GM19395 (cell line): ENCODE measurements at regions not wholly inside any gene's neighbourhood (a gene's known extent, or its start where the extent isn't known, plus 50 kb on each side); places are given as distances from the start of the nearest gene placed in this dataset.
"Not testable (repeated sequence)": the region's sequence is repeated elsewhere in the genome, so short reads cannot be mapped to it uniquely, and the experiment has no call there.

Experiments used
- ATAC-seq: cut with Tn5 transposase; IDR thresholded peaks from one replicate; pipeline ENCODE4 v1.9.1; 2021; ENCODE audit warnings: mild to moderate bottlenecking, moderate library complexity; ENCODE audit not compliant: unreplicated experiment

DNA sequence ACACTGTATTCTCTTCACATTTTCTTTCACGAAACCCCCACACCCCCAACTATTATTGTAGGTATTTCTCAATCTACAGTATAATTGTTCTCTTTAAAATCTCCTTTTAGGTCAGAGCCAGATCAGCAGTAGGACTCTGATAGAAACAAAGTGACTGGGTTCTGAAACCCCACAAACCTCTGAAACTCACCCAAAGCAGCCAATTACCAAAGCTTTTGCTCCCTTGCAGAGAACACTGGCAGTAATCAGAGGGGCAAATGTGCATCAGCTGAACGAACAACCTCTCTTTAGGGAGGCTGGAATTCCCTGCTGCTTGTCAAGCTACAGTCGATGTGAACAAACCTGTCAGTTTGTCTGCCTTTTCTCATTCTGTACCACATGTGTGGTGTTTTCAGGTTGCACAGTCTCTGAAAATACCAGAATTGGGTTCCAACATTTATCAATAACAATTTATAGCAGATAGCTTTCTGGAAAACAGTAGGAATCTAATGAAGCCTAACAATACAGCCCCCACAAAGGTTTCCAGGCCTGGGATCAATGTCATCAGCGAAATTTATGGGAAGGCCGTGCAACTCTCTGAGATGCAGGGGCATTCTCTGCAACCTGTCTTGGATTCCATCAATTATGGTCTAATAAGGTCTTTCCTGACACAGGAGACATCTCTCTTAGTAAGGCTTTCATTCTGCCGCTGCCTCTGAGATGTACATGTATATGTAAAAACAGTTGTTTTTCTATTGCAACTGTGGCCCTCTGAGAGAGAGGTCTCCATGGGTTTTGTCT lies 395.9 kb downstream of the GPAT3 start:
- peak; percentile 70 for ATAC-seq

DNA sequence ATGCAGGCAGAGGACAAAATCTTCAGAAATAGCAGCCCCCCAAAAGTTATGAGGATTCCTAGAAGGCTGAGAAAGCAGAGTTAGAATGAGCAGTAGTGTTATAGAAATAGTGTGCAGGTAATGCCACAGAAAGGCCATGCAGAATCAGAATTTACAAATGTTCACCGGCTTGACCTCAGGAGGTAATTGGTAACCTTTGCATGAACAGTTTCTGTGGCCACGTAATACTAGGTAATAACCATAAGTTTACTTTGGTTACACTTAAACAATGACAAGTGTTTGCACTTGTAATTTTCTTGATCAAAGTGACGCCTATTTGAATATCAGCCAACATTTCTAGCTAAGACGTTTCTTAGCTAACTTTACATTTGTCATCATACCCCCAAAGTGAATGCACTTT lies 393.6 kb downstream of the GPAT3 start:
- no peak for ATAC-seq

DNA sequence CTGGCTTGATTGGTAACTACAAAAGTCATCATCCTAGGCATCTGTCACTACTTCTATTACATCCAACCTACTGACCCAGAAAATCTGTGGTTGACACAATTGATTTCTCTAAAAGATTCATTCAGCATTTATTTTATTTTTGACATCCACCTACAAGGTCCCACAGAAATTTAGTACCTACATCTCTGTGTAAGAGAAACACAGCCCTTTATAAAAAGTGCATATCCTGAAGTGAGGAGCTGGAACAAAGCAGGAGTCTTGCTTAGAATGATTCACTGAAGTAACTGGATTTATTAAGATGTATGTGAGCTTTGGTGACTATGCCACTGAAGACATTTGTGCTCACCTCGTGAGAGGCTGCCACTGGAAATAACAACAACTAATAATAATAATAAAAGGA lies 391.0 kb downstream of the GPAT3 start:
- no peak for ATAC-seq

DNA sequence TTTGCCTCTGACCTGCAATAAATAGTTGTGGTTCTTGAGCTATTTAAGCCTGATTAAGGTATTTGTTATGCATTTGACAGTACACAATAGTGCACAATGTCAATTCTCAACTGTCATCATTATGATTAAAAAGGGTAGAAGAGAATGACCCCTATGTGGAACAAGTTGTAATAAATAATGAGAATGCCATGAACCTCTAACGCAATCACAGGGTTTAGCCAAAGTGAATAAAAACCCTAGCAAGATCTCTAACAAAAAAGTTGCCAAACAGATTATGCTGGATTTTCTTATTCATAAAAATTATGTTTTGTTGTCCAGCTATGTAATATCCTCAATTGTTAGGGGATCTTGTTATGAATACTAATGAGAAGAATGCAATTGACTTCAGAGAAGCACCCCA lies 387.4 kb downstream of the GPAT3 start:
- no peak for ATAC-seq

DNA sequence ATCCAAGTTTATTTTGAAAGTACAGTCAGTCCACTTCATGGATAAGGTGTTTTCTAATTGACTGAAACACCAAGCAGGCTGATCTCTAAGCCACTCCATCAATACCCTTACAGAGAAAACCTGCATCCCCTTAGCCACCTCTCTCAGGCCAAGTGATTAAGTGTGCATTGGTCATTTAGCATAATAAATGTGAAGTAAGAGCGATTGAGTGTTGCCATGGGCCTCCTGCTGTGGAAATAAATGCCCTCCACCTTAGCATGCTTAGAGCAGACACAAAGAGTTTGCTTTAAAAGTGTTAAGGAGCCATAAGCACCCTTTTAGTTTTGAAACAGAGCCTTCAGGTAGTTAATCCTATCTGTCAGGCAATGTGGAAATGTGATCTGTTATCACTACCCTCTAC lies 386.5 kb downstream of the GPAT3 start:
- no peak for ATAC-seq

DNA sequence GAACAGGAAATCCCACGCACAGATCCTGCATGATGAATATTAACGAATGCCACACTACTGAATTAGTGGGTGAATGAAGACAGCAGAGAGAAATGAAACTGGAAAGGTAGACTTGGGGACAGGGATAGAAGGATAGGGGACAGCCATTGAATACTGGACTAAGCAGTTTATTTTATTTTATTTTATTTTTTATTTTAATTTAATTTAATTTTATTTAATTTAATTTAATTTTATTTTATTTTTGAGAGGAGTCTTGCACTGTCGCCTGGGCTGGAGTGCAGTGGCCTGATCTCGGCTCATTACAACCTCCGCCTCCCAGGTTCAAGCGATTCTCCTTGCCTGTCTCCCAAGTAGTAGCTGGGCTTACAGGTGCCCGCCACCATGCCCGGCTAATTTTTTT lies 385.2 kb downstream of the GPAT3 start:
- ATAC-seq: no peak

DNA sequence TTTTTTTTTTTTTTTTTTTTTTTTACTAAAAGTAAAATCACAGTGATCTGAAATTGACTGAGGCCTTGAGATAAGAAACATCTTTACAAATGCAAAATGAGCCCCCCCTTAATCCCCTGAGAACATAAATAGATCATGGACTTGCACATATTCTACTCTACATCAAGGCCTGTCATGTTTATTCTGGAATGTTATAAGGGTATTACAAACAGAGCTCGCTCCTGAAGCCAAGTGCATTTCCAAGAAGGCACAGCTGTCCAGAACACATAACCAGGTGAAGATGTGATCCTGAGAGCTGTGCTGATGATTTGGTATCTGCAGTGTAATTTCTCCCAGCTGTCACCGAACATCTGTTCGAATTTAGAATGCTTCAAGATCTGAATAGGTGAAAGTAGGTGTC lies 384.5 kb downstream of the GPAT3 start:
- ATAC-seq: no peak

DNA sequence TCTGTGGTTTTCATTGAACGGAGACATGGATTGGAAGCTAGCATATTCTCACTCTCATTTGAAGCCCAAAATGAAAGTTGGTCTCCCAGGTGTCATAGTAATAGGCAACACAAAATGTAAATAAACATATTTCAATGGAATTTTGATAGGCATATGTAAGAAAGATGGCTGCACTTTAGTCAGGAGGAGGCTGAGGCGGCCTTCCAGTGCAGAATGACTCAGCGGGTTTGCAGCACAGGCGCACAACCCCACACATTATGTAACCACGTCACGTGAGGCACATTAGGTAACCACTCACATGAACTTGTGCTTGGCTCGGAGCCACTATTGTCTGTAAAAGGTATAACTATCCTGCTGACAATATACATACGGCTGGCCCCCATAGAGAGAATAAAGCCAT lies 381.7 kb downstream of the GPAT3 start:
- ATAC-seq: no peak

DNA sequence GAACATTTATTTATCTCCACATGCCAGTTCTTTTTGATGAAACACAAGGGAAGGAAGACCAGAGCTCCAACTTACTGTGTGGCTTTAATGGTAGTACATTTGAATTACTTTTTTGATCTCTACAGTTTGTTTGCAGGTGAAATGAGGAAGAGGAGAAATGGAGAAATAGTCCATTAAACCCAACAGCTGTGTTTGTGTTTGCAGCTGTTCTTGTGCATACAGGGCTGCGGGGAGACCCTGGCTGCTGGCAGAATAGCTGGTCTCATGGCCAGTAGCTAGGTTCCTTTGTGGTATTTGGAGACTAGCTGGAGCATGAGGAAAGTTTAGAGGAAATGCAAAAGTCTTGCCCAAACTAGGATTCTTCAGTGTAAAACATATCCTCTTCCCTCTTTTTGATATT lies 374.8 kb downstream of the GPAT3 start:
- ATAC-seq: no peak

DNA sequence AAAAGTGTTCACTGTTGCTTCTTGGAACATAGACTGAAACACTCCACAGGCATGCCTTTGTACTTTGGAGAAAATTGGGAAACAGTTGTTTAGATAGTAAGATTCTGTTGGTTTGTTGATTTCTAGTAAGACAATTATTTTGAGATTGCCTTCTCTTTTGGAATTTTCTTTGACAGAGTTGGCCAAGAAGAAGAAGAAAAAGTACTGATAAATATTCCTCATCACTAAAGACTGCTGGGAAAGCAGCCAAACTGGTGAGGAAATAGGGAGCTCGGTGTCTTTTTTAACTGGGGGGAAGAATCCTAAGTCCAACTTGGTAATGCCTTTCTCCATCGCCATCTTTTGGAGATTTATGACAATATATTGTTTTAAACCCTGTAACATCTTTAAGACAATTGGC lies 370.7 kb downstream of the GPAT3 start:
- no peak for ATAC-seq

DNA sequence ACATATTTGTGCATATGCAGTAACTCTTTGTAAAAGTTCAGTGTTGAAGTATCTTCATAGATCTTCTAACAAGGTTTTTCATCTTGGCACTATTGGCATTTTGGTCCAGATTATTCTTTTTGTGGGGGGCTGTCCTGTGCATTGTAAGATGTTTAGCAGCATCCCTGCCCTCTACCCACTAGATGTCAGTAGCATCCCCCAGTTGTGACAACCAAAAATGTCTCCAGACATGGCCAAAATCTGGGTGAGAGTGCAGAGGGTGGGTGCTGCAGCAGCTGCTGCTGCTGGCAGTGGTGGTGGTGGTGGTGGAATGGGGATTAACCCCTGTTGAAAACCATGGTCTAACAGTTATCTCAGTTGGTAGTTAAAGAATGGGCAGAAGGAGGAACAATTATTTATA lies 370.0 kb downstream of the GPAT3 start:
- ATAC-seq: no peak

DNA sequence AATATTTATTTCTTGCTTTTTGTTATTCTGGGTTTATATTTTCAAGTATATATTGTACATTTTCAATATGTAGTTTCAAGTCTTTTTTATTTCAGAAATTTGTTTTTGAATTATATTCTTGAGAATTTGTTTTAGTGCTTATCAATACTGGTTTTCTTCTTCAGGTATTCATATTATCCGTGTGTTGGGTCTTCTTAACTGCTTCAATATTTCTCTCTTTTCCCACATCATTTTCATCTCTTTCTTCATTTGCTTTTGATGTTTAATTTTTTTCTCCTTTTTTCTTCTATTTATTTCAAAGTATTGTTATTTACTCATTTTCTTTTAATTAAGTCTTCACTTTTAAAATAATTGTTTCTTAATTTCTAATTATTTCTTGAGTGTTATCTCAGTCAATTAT lies 367.8 kb downstream of the GPAT3 start:
- not testable (repeated sequence) for ATAC-seq

DNA sequence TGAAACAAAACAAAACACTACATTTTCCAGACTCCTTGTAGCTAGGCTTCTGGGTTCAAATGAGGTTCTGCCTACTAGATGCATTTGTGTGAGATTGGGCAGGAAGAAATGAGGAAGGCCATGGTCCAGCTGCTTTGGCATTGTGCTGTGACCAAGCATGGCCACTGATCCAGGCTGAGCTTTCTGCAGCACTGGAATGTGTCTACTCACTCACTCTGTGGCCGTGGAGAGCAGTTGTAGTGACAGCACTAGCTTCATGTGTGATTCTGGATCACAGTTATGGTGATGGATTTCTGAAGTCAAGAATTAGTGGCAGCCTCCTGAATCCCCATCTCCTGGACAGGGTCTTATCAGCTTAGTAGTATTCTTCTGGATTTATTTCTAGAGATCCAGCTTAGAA lies 358.9 kb downstream of the GPAT3 start:
- ATAC-seq: no peak

DNA sequence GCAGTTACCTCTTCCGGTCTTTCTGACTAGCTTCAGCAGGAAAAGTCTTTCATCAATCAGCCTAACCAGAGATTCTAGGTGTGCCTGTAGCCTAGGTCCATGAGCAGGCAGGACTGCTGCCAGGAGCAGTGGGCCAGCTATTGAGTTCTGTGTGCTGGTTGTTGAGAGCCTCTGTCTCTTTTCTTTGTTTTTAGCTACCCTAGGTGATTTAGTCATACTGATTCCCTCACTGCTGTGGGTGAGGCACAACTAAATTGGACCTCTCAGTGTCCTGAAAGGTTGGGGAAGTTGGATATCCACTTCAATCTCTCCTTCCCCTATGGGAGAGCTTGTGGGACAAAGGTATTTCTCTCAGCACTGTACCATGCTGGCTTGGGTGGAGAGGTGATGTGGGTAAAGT lies 354.9 kb downstream of the GPAT3 start:
- no peak for ATAC-seq

DNA sequence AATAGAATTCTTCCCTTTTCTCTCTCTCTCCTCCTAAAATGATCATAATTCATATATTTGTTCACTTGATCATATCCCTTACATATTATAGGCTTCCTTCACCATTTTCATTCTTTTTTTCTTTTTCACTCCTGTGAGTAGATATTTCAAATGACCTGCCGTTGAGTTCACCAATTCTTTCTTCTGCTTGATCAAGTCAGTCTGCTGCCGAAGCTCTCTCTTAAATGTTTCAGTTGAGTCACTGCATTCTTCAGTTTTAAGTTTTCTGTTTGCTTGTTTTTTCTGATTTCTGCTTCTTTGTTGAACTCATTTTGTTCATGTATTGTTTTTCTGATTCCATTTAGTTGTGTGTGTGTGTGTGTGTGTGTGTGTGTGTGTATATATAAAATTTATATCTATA lies 354.3 kb downstream of the GPAT3 start:
- no peak for ATAC-seq

DNA sequence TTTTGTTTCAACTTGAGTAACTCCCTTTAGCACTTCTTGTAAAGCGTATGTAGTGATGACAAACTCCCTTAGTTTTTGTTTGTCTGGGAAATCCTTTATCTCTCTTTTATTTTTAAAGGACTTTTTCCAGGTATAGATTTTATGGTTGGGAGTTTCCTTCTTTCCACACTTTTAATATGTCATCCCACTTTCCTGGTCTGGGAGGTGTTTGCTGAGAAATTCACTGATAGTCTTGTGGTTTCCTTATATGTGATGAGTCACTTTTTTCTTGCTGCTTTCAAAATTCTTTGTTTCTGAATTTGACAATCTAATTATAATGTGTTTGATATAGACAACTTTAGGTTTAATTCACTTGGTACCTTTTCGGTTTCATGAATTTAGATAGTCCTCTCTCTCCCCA lies 353.9 kb downstream of the GPAT3 start:
- no peak for ATAC-seq

DNA sequence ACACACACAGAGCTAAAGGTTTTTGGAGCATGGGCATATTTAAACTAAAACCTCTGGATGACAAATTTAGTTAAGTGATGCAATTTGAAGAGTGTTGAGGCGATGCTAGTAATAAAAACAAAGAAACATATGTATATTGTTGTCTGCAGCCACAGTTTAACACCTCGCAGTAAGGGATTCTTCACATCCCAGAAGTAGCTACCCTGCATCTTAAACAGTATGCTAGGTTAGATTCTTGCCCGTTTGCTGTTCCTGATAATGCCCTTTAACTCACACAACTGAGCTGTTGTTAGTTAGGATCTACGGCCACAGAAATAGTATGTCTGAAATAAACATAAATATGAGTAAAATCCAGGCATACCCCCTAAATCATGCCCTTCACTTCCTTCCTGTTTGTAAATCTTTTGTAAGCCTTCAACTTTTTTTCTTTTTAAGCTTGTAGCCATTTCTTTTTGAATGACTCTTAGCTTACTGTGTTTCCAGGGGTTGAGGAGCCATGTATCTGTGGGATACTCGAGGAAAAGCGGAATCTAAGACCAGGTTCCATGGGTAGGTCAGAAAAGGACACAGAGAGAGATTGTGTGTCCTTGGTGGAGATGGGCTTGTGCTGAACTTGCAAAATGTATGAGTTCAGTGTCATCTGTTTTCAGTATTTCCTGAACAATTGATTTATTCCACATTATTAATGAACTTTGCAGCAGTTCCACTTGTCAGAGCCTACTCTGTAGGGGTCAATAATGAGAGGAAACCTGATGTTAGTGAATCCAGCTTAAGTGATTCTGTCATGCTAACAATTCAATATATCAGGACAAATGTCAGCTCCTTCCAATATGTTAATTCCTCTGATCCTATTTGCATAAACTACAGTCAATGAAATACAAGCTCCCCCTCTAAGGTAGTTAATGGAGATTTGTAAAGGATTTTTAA lies 349.6 kb downstream of the GPAT3 start:
- ATAC-seq: no peak

DNA sequence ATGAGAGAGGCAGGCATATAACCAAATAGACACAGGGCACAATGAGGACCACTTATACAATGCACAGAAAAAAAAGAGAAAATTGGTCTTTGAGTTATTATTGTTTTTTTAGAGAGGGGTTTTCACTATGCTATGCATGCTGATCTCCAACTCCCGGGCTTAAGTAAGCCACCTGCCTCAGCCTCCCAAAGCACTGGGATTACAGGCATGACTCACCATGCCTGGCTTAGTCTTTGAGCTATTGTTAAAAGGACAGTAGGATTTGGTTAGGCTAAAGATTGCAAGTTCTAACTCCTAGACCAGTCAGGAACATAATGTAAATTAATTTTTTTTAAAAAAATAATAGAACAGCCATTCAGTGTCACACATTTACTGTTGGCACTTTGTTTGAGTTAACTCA lies 340.1 kb downstream of the GPAT3 start:
- ATAC-seq: no peak

DNA sequence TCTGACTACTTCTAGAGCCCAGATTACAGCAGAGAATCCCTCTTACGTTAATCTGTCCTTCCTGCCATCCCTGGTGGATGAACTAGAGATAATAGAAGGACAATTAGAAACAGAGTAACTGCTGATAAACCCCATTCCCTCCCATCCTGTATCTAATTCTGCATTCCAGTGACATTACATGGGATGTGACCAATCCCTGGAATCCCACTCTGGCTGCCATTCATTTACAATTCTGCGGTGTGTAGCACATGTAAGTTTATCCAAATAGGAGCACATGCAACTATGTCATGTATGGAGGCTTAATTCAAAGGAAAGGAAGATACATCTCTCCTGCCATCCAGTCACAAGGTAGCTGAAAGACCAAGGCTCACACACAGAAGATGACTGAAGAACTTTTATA lies 339.5 kb downstream of the GPAT3 start:
- ATAC-seq: no peak

DNA sequence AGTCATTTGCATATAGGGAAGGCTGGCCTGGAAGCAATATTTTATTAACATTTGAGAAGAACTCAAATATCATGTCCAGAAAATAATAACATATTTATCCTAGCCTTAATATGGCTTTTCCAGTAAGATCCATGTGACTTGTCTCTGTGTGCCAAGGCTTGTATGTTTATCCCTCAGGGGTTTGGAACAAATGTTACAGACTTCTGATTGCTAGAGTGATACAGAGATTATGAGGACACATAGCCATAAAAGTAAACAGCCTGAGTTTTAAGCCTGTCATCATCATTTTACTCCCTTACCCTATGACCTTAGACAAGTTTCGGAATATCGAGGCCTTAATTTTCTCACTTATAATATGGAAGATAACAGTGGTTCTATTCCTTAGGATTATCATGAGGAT lies 338.1 kb downstream of the GPAT3 start:
- no peak for ATAC-seq

DNA sequence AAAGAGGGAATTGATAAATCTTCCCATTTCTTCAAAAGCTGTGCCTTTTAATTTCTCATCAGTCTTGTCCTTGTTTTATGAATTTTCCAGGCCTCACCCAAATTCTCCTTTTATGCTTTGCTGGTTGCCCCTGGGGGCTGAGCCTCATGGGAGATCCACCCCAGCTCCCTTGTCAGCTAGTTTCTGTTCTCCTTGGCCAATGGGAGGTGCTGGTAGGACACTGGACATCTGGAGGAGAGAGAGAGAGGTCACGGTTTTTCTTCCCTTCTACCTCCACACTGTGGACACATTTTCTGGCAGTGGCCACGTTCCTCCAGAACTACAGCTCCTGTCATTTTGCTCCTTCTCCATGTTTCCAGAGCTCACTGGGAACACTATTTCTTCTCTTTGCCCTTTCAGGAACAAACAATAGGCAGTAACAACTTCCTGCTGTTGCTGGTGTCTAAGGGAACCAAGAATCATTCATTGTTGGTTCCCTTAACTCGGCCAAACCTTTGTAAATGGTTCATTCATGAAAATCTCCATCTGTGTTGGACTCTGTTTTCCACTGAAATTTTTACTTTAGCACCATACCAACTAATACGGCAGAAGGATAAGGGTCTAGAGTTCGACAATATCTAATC lies 334.5 kb downstream of the GPAT3 start:
- ATAC-seq: no peak
